ENCODE measurements at regions not wholly inside any gene's neighbourhood (a gene's known extent, or its start where the extent isn't known, plus 50 kb on each side); places are given as distances from the start of the nearest gene placed in this dataset.
"Not testable (repeated sequence)": the region's sequence is repeated elsewhere in the genome, so short reads cannot be mapped to it uniquely, and the experiment has no call there.

DNA sequence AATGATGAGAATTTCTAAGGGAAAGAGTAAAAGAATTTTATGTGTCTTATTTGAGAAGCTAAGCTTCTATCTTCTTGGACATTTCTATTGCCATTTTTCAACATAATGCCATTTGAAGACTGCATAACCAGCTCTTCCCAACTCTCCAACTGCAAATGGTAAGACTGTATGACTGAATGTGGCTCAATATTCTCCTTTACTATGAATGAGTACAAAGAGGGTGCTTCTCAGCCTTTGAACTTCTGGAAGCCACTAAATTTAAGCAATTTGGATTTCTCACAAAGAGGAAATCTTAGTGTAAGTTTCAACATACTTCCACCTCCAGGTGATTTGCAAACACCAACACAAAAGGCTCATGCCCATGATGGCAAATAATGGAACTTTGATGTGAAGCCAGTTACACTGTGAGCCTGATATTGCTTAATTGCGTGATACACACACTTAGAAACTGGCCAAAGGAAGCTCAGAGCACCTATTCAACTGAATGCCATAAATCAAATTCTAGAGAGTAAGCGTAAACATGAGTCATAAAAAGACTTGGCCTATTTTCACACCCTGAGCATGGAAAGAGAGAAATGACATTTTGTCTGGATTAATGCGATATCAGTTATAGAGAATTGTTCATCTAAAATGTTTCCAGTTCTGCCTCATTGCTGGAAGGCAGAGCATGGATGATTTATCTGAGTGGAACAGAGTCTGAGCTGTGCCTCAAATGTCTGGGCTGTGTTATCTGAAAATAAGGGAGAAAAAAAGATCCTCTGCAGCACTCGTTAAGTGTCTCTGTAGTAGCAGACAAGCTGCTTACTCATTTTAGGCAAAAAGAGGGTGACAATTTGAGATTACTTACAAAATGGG, 145.3 kb downstream of the PLK2 start:
- Histone ChIP-seq H3K9ac (no peak overlapping the region), H3K79me2 (ENCODE audit: low read depth) (no peaks in the 10 kb centered on the region), H3K9me3 (ENCODE audit: low read depth) (no peaks in the 10 kb centered on the region), H3K36me3 (no peaks in the 10 kb centered on the region), H3K27me3 (no peaks in the 10 kb centered on the region), H3K4me2 (no peak overlapping the region), H3K4me1 (no peaks in the 10 kb centered on the region), H2AFZ (replicated peaks) (no peak overlapping the region), H3F3A (ENCODE audit: low read depth) (no peaks in the 10 kb centered on the region), H4K20me1 (ENCODE audit: low read depth) (no peaks in the 10 kb centered on the region), H3K4me3 (no peak overlapping the region), H3K27ac (no peak overlapping the region)
- H3K4me1 Mint-ChIP-seq = no peaks in the 10 kb centered on the region
- DNase-seq (ENCODE audit: low spot score) = no peak
- TF ChIP-seq EZH2phosphoT487 (IDR thresholded peaks at IDR 0.05) = no peak
- no peak for TF ChIP-seq EZH2 (IDR thresholded peaks at IDR 0.05)
- TF ChIP-seq, protein P1, sequence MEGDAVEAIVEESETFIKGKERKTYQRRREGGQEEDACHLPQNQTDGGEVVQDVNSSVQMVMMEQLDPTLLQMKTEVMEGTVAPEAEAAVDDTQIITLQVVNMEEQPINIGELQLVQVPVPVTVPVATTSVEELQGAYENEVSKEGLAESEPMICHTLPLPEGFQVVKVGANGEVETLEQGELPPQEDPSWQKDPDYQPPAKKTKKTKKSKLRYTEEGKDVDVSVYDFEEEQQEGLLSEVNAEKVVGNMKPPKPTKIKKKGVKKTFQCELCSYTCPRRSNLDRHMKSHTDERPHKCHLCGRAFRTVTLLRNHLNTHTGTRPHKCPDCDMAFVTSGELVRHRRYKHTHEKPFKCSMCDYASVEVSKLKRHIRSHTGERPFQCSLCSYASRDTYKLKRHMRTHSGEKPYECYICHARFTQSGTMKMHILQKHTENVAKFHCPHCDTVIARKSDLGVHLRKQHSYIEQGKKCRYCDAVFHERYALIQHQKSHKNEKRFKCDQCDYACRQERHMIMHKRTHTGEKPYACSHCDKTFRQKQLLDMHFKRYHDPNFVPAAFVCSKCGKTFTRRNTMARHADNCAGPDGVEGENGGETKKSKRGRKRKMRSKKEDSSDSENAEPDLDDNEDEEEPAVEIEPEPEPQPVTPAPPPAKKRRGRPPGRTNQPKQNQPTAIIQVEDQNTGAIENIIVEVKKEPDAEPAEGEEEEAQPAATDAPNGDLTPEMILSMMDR (IDR thresholded peaks at IDR 0.05) = no peak
- H3K4me3 Mint-ChIP-seq = no peak overlapping the region
- no peaks in the 10 kb centered on the region for H3K9me3 Mint-ChIP-seq
- H3K27ac Mint-ChIP-seq = no peak overlapping the region
- H3K36me3 Mint-ChIP-seq = no peaks in the 10 kb centered on the region
- no peaks in the 10 kb centered on the region for H3K27me3 Mint-ChIP-seq (ENCODE audit: insufficient read depth, low read depth)

DNA sequence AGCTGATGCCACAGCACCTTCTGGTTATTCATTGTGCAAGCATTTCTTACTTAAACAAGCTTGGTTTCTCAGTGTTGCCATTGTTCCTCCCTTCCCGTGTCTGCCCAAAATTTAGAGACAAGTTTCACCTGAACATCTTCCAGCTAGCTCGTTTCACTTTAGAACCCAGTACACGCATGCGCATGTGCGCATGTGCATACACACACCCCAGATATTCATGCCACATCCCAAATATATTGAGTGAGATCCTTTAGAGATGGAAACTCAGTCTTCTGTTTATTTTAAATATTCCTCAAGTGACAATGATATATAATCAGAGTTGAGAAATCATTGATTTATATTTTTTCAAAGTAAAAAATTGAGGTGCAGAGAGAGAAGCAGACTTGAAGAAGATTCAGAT, 147.6 kb downstream of the PLK2 start:
- H3K27ac Mint-ChIP-seq = no peak overlapping the region
- H3K36me3 ChIP-seq = no peaks in the 10 kb centered on the region
- H3F3A ChIP-seq (ENCODE audit: low read depth) = no peaks in the 10 kb centered on the region
- H4K20me1 ChIP-seq (ENCODE audit: low read depth) = no peaks in the 10 kb centered on the region
- H2AFZ ChIP-seq (replicated peaks) = no peak overlapping the region
- H3K79me2 ChIP-seq (ENCODE audit: low read depth) = no peaks in the 10 kb centered on the region
- H3K4me3 Mint-ChIP-seq = no peak overlapping the region
- no peaks in the 10 kb centered on the region for H3K4me1 ChIP-seq
- no peak overlapping the region for H3K4me2 ChIP-seq
- H3K27me3 ChIP-seq = no peaks in the 10 kb centered on the region
- no peak overlapping the region for H3K9ac ChIP-seq
- no peaks in the 10 kb centered on the region for H3K27me3 Mint-ChIP-seq (ENCODE audit: insufficient read depth, low read depth)
- no peak for TF ChIP-seq EZH2 (IDR thresholded peaks at IDR 0.05)
- TF ChIP-seq, protein P1 (IDR thresholded peaks at IDR 0.05) = no peak
- TF ChIP-seq EZH2phosphoT487 (IDR thresholded peaks at IDR 0.05) = no peak
- H3K9me3 ChIP-seq (ENCODE audit: low read depth) = no peaks in the 10 kb centered on the region
- H3K36me3 Mint-ChIP-seq = no peaks in the 10 kb centered on the region
- peaks cover 6% of the 10 kb centered on the region for H3K9me3 Mint-ChIP-seq
- H3K4me3 ChIP-seq = no peak overlapping the region
- no peak for DNase-seq (ENCODE audit: low spot score)
- no peaks in the 10 kb centered on the region for H3K4me1 Mint-ChIP-seq
- no peak overlapping the region for H3K27ac ChIP-seq

DNA sequence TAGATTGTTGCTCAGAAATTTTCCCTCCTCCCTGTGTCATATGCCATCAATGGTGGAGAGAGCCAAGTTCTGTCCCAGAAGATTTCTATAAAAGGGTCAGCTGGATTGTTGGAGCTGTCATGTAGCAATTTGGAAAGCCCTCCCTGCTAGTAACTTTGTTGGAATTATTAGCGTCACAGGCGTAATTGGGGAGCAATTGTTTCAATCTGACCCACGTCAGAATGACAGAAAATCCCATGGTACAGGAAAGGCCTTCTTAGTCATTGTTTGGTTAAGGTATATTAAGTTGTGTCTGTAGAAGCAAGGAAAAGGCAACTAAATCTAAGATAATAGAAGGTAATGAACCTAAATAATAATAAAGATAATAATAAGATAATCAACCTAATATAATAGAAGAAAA, 148.4 kb downstream of the PLK2 start:
- Histone ChIP-seq H3K4me3 (no peak overlapping the region), H3K9me3 (ENCODE audit: low read depth) (no peaks in the 10 kb centered on the region), H3K9ac (no peak overlapping the region), H3F3A (ENCODE audit: low read depth) (no peaks in the 10 kb centered on the region), H3K4me1 (no peaks in the 10 kb centered on the region), H3K36me3 (no peaks in the 10 kb centered on the region), H3K4me2 (no peak overlapping the region), H4K20me1 (ENCODE audit: low read depth) (no peaks in the 10 kb centered on the region), H3K27me3 (no peaks in the 10 kb centered on the region), H2AFZ (replicated peaks) (peak overlapping the region; percentile 26), H3K27ac (no peak overlapping the region), H3K79me2 (ENCODE audit: low read depth) (no peaks in the 10 kb centered on the region)
- Mint-ChIP-seq H3K9me3 (peaks cover 6% of the 10 kb centered on the region), H3K27me3 (ENCODE audit: insufficient read depth, low read depth) (no peaks in the 10 kb centered on the region), H3K27ac (no peak overlapping the region), H3K4me3 (no peak overlapping the region), H3K4me1 (no peaks in the 10 kb centered on the region), H3K36me3 (no peaks in the 10 kb centered on the region)
- DNase-seq (ENCODE audit: low spot score) = no peak
- no peak for TF ChIP-seq EZH2phosphoT487 (IDR thresholded peaks at IDR 0.05)
- TF ChIP-seq, protein P1 (IDR thresholded peaks at IDR 0.05) = no peak
- no peak for TF ChIP-seq EZH2 (IDR thresholded peaks at IDR 0.05)

DNA sequence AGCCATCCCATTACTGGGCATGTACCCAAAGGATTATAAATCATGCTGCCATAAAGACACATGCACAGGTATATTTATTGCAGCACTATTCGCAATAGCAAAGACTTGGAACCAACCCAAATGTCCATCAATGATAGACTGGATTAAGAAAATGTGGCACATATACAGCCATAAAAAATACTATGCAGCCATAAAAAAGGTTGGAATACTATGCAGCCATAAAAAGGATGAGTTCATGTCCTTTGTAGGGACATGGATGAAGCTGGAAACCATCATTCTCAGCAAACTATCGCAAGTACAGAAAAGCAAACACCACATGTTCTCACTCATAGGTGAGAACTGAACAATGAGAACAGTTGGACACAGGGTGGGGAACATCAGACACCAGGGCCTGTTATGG, 151.5 kb downstream of the PLK2 start:
- not testable (repeated sequence) for H3K9me3 ChIP-seq (ENCODE audit: low read depth); H3K4me3 ChIP-seq; H3K4me1 ChIP-seq; H3K4me3 Mint-ChIP-seq; H3K36me3 Mint-ChIP-seq; H3K9ac ChIP-seq; H4K20me1 ChIP-seq (ENCODE audit: low read depth); H3K27ac ChIP-seq; H3K79me2 ChIP-seq (ENCODE audit: low read depth); H2AFZ ChIP-seq (replicated peaks); H3K36me3 ChIP-seq; H3K9me3 Mint-ChIP-seq; H3K4me1 Mint-ChIP-seq; H3K27ac Mint-ChIP-seq; DNase-seq (ENCODE audit: low spot score); H3K27me3 Mint-ChIP-seq (ENCODE audit: insufficient read depth, low read depth); H3K4me2 ChIP-seq; H3F3A ChIP-seq (ENCODE audit: low read depth); H3K27me3 ChIP-seq
